B cell (primary cell): ENCODE measurements at regions not wholly inside any gene's neighbourhood (a gene's known extent, or its start where the extent isn't known, plus 50 kb on each side); places are given as distances from the start of the nearest gene placed in this dataset.

ENCODE experiments used
- EZH2 ChIP-seq: IDR thresholded peaks from 2 replicates; pipeline ENCODE4 v1.6.1; 2012; ENCODE audit warnings: borderline replicate concordance, low read depth, mild to moderate bottlenecking, moderate library complexity, low read length; ENCODE audit not compliant: insufficient read depth, poor library complexity, severe bottlenecking
- TF ChIP-seq, protein P1 (sequence below): fragments of 200-600 bp; IDR thresholded peaks from one replicate; pipeline ENCODE4 v1.8.0; 2022; ENCODE audit warnings: antibody characterized with exemption, mild to moderate bottlenecking

DNA sequence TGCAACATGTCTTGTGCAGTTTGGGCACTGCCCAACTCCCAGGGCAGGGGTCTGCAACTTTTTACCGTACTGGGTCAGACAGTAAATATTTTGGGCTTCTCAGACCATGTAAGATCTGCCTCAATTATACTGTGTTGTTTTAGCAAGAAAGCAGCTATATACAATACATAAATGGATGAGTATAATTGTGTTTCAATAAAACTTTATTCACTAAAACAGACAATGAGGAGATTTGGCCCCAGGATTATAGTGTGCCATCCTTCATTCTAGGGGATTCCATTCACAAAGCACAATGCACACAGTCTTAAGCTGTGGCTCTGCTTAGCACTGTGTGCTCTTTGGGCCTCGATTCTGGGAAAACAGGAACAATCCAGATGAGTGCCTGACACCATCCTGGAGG, 354.4 kb upstream of the PROK2 start:
- TF ChIP-seq, protein P1, sequence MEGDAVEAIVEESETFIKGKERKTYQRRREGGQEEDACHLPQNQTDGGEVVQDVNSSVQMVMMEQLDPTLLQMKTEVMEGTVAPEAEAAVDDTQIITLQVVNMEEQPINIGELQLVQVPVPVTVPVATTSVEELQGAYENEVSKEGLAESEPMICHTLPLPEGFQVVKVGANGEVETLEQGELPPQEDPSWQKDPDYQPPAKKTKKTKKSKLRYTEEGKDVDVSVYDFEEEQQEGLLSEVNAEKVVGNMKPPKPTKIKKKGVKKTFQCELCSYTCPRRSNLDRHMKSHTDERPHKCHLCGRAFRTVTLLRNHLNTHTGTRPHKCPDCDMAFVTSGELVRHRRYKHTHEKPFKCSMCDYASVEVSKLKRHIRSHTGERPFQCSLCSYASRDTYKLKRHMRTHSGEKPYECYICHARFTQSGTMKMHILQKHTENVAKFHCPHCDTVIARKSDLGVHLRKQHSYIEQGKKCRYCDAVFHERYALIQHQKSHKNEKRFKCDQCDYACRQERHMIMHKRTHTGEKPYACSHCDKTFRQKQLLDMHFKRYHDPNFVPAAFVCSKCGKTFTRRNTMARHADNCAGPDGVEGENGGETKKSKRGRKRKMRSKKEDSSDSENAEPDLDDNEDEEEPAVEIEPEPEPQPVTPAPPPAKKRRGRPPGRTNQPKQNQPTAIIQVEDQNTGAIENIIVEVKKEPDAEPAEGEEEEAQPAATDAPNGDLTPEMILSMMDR = no peak
- no peak for TF ChIP-seq EZH2
